ENCODE measurements at regions not wholly inside any gene's neighbourhood (a gene's known extent, or its start where the extent isn't known, plus 50 kb on each side); places are given as distances from the start of the nearest gene placed in this dataset.

- TF ChIP-seq, protein P1, sequence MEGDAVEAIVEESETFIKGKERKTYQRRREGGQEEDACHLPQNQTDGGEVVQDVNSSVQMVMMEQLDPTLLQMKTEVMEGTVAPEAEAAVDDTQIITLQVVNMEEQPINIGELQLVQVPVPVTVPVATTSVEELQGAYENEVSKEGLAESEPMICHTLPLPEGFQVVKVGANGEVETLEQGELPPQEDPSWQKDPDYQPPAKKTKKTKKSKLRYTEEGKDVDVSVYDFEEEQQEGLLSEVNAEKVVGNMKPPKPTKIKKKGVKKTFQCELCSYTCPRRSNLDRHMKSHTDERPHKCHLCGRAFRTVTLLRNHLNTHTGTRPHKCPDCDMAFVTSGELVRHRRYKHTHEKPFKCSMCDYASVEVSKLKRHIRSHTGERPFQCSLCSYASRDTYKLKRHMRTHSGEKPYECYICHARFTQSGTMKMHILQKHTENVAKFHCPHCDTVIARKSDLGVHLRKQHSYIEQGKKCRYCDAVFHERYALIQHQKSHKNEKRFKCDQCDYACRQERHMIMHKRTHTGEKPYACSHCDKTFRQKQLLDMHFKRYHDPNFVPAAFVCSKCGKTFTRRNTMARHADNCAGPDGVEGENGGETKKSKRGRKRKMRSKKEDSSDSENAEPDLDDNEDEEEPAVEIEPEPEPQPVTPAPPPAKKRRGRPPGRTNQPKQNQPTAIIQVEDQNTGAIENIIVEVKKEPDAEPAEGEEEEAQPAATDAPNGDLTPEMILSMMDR (IDR thresholded peaks at IDR 0.05): no peak
- TF ChIP-seq POLR2A (IDR thresholded peaks at IDR 0.05): no peak
- TF ChIP-seq EP300 (IDR thresholded peaks at IDR 0.05): no peak
Measured at GRCh38 chr22:48567213-48567975, 1260.3 kb downstream of the BRD1 start.
